ENCODE measurements at regions not wholly inside any gene's neighbourhood (a gene's known extent, or its start where the extent isn't known, plus 50 kb on each side); places are given as distances from the start of the nearest gene placed in this dataset.

DNA sequence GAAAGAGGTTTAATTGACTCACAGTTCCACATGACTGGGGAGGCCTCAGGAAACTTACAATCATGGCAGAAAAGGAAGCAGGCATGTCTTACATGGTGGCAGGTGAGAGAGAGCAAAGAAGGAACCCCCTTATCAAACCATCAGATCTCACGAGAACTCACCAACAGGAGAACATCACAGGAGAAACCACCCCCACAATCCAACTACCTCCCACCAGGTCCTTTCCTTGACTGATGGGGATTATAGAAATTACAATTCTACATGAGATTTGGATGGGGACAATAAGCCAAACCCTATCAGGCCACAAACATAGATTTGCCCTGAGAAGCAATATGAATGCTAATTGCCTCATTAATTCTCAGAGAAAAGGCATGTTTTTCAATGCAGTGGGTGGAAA, 138.2 kb upstream of the RAPGEF2 start:
- TF ChIP-seq, protein P1, sequence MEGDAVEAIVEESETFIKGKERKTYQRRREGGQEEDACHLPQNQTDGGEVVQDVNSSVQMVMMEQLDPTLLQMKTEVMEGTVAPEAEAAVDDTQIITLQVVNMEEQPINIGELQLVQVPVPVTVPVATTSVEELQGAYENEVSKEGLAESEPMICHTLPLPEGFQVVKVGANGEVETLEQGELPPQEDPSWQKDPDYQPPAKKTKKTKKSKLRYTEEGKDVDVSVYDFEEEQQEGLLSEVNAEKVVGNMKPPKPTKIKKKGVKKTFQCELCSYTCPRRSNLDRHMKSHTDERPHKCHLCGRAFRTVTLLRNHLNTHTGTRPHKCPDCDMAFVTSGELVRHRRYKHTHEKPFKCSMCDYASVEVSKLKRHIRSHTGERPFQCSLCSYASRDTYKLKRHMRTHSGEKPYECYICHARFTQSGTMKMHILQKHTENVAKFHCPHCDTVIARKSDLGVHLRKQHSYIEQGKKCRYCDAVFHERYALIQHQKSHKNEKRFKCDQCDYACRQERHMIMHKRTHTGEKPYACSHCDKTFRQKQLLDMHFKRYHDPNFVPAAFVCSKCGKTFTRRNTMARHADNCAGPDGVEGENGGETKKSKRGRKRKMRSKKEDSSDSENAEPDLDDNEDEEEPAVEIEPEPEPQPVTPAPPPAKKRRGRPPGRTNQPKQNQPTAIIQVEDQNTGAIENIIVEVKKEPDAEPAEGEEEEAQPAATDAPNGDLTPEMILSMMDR (IDR thresholded peaks at IDR 0.05; ENCODE audit: extremely low read depth, low read depth, low read length), result no peak

GRCh38 chr4:158965226-158965625, 137.7 kb upstream of the RAPGEF2 start:
- H2AFZ ChIP-seq (ENCODE audit: low read length), result no peak overlapping the region
- no peaks in the 10 kb centered on the region for H3K36me3 ChIP-seq (ENCODE audit: insufficient read depth, low read length)
- H3K27me3 ChIP-seq (ENCODE audit: insufficient read depth, low read length), result no peaks in the 10 kb centered on the region
- TF ChIP-seq, protein P1 (IDR thresholded peaks at IDR 0.05; ENCODE audit: extremely low read depth, low read depth, low read length), result no peak
- H4K20me1 ChIP-seq (ENCODE audit: insufficient read depth, low read length), result no peaks in the 10 kb centered on the region
- DNase-seq (ENCODE audit: insufficient read length, low spot score, missing footprints), result no peak
- no peaks in the 10 kb centered on the region for H3K4me1 ChIP-seq (ENCODE audit: insufficient read depth, low read length)
- H3K4me3 ChIP-seq (ENCODE audit: insufficient read depth, low read length), result no peak overlapping the region
- no peaks in the 10 kb centered on the region for H3K79me2 ChIP-seq (ENCODE audit: insufficient read depth, low read length)
- H3K4me2 ChIP-seq (ENCODE audit: insufficient read depth, low read length), result no peak overlapping the region
- no peak overlapping the region for H3K27ac ChIP-seq (ENCODE audit: low read depth, low read length)
- no peaks in the 10 kb centered on the region for H3K9me3 ChIP-seq (ENCODE audit: low read depth, low read length)

More for the DNA sequence above, 138.2 kb upstream of the RAPGEF2 start:
- no peaks in the 10 kb centered on the region for H3K27me3 ChIP-seq (ENCODE audit: insufficient read depth, low read length)
- no peaks in the 10 kb centered on the region for H3K4me1 ChIP-seq (ENCODE audit: insufficient read depth, low read length)
- H2AFZ ChIP-seq (ENCODE audit: low read length), result no peak overlapping the region
- no peak overlapping the region for H3K4me2 ChIP-seq (ENCODE audit: insufficient read depth, low read length)
- H3K36me3 ChIP-seq (ENCODE audit: insufficient read depth, low read length), result no peaks in the 10 kb centered on the region
- no peaks in the 10 kb centered on the region for H3K79me2 ChIP-seq (ENCODE audit: insufficient read depth, low read length)
- no peak overlapping the region for H3K4me3 ChIP-seq (ENCODE audit: insufficient read depth, low read length)
- no peak overlapping the region for H3K27ac ChIP-seq (ENCODE audit: low read depth, low read length)
- H3K9me3 ChIP-seq (ENCODE audit: low read depth, low read length), result no peaks in the 10 kb centered on the region
- no peaks in the 10 kb centered on the region for H4K20me1 ChIP-seq (ENCODE audit: insufficient read depth, low read length)
- DNase-seq (ENCODE audit: insufficient read length, low spot score, missing footprints), result peak; percentile 55

DNA sequence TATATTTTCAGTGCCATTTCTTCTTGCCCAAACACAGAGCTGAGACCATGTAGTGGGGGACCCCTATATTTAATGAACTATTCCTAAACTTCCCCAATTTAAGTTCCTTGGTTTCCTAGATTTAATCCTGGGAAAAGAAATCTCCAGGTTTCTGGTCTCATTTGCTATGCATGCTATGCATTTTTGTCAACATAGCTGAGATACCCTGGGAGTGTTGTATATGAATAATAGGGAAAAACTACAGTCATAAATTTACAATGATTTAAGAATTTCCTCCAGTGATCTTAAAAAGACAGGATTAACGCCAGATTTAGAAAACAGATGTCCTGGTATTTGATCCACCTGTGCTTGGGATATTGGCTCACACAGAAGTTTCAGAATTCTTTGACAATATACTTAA, 136.8 kb upstream of the RAPGEF2 start:
- Histone ChIP-seq H3K9me3 (ENCODE audit: low read depth, low read length) (no peaks in the 10 kb centered on the region), H3K4me3 (ENCODE audit: insufficient read depth, low read length) (no peak overlapping the region), H3K27me3 (ENCODE audit: insufficient read depth, low read length) (no peaks in the 10 kb centered on the region), H3K36me3 (ENCODE audit: insufficient read depth, low read length) (no peaks in the 10 kb centered on the region), H3K79me2 (ENCODE audit: insufficient read depth, low read length) (no peaks in the 10 kb centered on the region), H2AFZ (ENCODE audit: low read length) (no peak overlapping the region), H3K27ac (ENCODE audit: low read depth, low read length) (no peak overlapping the region), H4K20me1 (ENCODE audit: insufficient read depth, low read length) (no peaks in the 10 kb centered on the region), H3K4me2 (ENCODE audit: insufficient read depth, low read length) (no peak overlapping the region), H3K4me1 (ENCODE audit: insufficient read depth, low read length) (no peaks in the 10 kb centered on the region)
- TF ChIP-seq, protein P1 (IDR thresholded peaks at IDR 0.05; ENCODE audit: extremely low read depth, low read depth, low read length), result no peak
- no peak for DNase-seq (ENCODE audit: insufficient read length, low spot score, missing footprints)

- H3K27ac ChIP-seq (ENCODE audit: low read depth, low read length), result no peak overlapping the region
- no peaks in the 10 kb centered on the region for H3K27me3 ChIP-seq (ENCODE audit: insufficient read depth, low read length)
- DNase-seq (ENCODE audit: insufficient read length, low spot score, missing footprints), result no peak
- no peaks in the 10 kb centered on the region for H3K9me3 ChIP-seq (ENCODE audit: low read depth, low read length)
- no peak overlapping the region for H2AFZ ChIP-seq (ENCODE audit: low read length)
- H4K20me1 ChIP-seq (ENCODE audit: insufficient read depth, low read length), result no peaks in the 10 kb centered on the region
- no peaks in the 10 kb centered on the region for H3K4me1 ChIP-seq (ENCODE audit: insufficient read depth, low read length)
- TF ChIP-seq, protein P1 (IDR thresholded peaks at IDR 0.05; ENCODE audit: extremely low read depth, low read depth, low read length), result no peak
- no peak overlapping the region for H3K4me3 ChIP-seq (ENCODE audit: insufficient read depth, low read length)
- H3K4me2 ChIP-seq (ENCODE audit: insufficient read depth, low read length), result no peak overlapping the region
- H3K36me3 ChIP-seq (ENCODE audit: insufficient read depth, low read length), result no peaks in the 10 kb centered on the region
- H3K79me2 ChIP-seq (ENCODE audit: insufficient read depth, low read length), result no peaks in the 10 kb centered on the region
Observed at GRCh38 chr4:158968961-158969360, 133.9 kb upstream of the RAPGEF2 start.

Measured in osteoblast (primary cell).